H1 (cell line): ENCODE measurements at regions not wholly inside any gene's neighbourhood (a gene's known extent, or its start where the extent isn't known, plus 50 kb on each side); places are given as distances from the start of the nearest gene placed in this dataset.

ENCODE experiments used
- CEBPB ChIP-seq: IDR thresholded peaks from 2 replicates; pipeline ENCODE4 v1.6.1; 2012; ENCODE audit warnings: low read depth, low read length
- CHD7 ChIP-seq: fragments of 300-600 bp; sonication (generic); IDR thresholded peaks from 2 replicates; pipeline ENCODE4 v1.7.1; 2012; ENCODE audit warnings: low read length, moderate library complexity, mild to moderate bottlenecking, inconsistent platforms; ENCODE audit not compliant: insufficient replicate concordance
- CREB1 ChIP-seq: IDR thresholded peaks from 2 replicates; pipeline ENCODE4 v1.6.1; 2012; ENCODE audit warnings: inconsistent platforms
- CTCF ChIP-seq, 3 experiments: IDR thresholded peaks; 1 replicate in 2 of 3; 2 replicates in 1 of 3; pipeline versions ENCODE4 v1.5.1 to v1.6.1; 2011; ENCODE audit warnings: low read length in 3 of 3, mild to moderate bottlenecking in 3 of 3, inconsistent platforms in 2 of 3, low read depth in 1 of 3, moderate library complexity in 1 of 3; ENCODE audit not compliant: insufficient read depth in 1 of 3; ENCODE audit errors: control extremely low read depth in 1 of 3
- EP300 ChIP-seq, 2 experiments: IDR thresholded peaks; 1 replicate in 1 of 2; 2 replicates in 1 of 2; pipeline ENCODE4 v1.6.1; 2011 to 2012; ENCODE audit warnings: low read depth in 2 of 2, low read length in 2 of 2, mild to moderate bottlenecking in 2 of 2, borderline replicate concordance in 1 of 2, inconsistent platforms in 1 of 2, moderate library complexity in 1 of 2
- POLR2AphosphoS5 ChIP-seq: IDR thresholded peaks from 2 replicates; pipeline ENCODE4 v1.6.1; 2011; ENCODE audit warnings: low read depth, low read length

GRCh38 chr15:31459400-31459748 is 132.7 kb downstream of the KLF13 start (continued):
- TF ChIP-seq CHD7 = no peak
- no peak for TF ChIP-seq EP300 (IDR thresholded peaks at IDR 0.05; ENCODE audit: borderline replicate concordance in 1 of 2, low read depth in 2 of 2, low read length in 2 of 2)
- TF ChIP-seq CEBPB = no peak
- no peak for TF ChIP-seq CTCF (IDR thresholded peaks at IDR 0.05; ENCODE audit: control extremely low read depth in 1 of 3, insufficient read depth in 1 of 3, low read depth in 1 of 3, low read length in 3 of 3)
- TF ChIP-seq POLR2AphosphoS5 = no peak
- TF ChIP-seq CREB1 = no peak
- TF ChIP-seq, all 59 proteins: peak for 0
